ENCODE measurements at regions not wholly inside any gene's neighbourhood (a gene's known extent, or its start where the extent isn't known, plus 50 kb on each side); places are given as distances from the start of the nearest gene placed in this dataset.

DNA sequence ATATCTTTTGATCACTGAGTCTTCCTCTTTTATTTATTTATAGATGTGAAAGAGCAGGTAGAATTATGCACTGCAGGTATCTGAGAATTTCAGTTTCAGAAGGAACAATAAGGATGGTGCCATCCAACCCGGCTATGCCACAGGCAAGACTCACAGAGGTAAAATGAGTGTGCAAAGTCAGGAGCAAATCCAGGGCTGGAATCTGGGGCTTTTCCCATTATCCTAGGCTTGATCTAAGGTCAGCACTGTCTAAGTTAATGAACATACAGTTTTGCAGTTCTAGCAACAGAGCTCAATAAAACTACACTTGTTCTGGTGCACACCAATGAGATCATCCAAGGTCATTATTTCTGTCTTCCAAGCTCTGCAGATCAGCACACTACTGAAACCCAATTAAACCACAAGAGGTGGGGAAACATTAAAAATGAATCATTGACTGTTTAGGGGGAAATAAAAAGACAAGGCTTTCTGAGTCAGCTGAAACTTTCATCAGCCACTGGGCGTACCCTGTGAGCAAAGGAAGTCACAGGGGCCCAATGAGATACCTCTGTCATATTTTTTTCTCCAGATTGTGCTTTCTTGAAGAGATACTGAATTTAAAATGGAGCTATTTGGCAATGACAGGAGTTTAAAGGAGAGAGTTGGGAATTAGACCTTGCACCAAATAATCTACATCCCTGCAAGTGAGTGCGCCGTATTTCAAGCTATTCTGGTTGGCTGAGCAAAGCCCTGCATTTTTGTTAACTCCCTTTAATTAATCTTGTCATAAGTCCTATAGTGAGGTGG lies 662.2 kb upstream of the ZNF608 start:
- DNase-seq = no peak

DNA sequence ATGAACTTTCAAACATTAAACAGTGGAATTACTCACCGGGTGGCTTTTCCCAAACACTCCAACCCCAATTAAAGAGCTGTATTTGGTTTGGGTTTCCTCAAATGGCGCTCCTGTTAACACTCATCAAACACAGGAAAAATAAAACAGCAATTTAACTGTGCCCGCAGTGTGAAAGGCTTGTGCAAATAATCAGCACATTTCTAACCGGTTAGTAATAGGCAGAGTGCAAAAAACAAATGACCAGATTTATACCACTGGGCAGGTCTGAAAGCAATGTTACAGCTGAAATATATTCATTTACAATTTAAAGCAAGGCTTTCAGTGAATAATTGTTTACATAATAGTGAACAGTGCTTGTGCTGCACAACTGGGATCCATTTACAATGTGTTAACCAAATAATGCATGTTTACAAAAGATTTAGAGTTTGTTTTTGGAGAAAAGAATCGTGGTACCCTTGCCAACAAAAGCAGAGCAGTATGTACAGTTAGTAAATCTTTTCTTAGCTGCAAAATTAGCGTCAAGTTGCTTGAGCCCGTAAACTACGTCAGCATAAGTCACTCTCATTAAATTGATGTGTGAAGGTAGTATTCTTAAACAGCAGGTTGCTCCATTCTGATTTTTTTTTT lies 662.9 kb upstream of the ZNF608 start:
- DNase-seq = no peak

DNA sequence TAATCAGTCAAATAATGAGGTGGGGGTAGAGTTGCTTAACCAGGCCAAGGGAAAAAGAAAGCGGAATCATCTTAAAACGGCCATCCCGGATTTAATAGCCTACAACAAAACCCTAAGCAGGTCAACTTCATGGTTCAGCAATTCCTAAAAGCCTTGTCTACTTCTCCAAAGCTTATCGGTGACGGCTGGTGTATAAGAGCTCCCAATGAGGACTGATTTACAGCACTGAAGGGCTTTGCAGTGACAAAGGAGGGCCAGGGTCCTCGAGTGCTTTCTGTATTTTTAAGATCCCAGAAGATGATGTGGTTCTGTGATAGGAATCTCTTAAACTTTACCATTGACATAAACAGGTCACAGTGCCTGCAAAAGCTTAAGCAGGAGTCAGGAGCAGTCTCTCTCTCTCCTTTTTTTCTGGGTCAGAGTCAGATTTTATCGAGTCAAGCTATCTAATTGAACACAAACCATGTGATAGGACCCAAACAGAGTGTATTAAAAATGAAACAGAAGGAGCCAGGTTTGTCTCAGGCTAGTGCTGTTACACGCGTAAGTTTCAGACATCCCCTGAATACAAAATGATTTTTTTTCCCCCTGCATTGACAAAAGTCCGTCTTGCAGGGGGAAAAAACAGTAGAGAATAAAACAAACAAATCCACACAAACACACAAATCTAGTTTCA lies 663.6 kb upstream of the ZNF608 start:
- DNase-seq = no peak

DNA sequence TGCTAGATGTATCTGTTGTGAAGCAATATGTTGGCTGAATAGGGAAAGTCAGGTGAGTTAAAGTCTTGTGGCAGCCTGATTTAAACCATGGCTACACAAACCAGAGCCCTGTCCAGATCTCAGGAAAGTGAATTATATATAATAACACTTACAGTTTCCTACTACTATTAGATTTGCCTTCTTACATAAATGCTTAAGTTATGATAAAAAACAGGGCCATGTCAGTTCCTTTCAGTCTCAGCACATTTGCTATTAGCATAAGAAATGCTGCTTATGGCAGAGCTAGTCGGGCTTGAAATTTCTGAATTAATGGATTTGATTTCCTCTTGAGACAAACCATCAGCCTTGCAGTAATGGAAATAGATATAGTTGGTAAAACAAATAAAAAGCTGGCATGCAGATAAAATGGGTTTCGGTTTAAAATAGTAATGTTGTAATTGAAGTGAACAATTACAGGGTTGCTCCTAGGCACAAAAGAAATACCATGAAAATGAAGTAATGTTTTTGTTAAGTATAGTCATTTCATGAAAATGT lies 664.2 kb upstream of the ZNF608 start:
- DNase-seq = no peak

DNA sequence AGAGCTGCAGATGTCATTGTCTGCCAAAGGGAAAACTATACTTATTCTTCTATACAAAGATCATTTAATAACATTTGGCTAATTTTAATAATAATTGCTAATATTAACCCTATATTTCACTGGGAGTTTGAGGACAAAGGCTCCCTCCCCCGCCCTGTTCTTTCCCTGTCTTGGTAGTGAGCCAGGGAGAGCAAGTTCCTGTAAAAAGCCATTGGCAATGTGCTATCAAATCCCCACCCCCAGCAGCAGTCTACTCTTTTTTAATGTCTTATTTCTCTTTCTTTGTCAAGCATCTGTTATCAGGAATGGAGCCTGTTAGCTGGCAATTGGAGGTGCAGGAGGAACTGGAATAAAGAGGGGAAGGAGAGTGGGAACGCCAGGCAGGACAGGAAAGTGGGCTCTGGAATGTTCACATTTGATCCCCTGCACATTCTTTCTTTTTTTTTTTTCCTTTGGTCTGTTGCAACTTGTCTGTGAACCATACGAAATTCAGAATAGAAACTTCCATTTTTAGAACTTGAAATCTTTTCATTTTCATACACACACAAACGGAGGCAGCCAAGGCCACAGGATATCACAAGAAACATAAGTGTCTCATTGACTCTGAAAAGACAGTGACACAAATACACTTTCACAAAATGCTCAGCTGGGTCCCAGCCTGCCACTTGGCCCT lies 664.8 kb upstream of the ZNF608 start:
- peak; percentile 63 for DNase-seq

DNA sequence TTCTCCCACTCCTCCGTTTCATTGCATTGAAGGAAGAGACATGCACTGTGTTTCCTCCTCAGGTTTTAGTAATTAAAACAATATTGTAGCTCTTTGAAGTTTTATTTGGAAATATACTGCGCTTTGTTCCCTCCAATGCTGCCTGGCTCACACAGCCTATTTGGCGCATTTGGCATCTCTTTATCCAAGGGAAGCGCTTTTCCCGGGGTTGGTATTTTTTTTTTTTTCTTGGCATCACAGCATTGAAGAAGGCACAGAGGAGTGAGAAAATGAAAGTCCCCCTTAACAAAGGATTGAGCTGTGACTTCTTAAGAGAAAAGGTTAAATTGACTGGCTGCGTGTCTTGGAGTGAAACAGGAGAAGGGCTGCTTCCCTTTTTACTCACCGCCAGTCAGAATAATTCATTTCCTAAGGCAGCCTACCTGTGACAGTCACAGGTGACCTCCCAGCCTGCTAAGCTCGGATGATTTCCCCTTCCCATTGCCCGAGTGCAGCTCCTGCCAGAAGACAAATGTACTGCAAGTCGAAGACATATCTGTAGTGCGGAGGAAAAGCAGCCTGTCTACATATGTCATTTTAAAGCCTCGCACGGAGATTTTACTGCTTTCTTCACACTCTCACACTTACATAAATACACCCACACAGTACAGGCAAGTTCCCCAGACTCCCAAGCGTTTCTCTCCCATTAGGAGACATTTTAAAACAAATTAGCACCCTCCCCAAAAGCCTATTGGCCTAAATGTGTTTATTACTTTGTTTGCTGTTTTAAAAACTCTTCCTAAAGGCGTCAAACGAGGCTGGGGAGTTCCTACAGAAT lies 665.5 kb upstream of the ZNF608 start:
- peak; percentile 58 for DNase-seq

DNA sequence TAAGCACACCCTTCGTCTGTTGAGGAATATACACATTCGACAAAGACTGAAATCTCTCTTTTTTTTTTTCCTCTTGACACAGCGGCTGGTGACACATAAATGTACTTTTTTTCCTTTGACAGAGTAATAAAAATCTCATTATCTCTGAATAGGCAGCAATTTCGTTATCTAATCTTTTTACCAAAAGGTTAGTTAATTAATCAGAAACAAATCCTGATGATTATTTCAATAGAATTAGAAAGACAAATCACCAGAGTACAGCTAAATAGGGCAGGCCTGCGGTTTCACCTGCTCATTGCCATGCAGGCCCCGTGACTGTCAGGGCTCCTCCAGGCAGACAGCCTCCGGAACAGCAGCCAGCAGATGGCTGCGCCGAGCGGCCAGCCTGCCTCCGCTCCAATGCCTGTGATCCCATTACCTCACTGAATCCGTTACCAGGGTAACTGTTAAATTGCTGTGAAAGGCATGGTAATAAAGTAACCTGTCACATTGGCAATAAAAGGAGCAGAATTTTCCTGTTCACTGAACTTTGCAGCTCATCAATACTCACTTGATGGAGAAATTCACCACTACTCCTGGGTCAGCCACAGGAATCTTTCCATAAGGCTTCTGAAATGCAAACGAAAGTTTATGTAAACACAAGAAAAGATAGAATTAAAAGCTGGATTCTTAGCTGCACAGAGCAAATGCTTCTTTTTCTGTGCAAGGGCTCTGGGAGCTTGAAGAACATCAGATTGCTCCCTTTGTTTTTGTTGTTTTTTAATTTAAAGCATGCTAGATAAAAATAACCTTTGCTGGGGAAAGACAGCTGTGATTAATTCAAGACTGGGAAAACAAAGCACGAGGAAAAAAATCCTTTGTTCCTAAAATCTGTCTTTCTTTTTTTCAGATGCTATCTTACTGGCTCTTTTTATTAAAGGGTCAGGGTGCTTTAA lies 666.4 kb upstream of the ZNF608 start:
- peak; percentile 83 for DNase-seq

DNA sequence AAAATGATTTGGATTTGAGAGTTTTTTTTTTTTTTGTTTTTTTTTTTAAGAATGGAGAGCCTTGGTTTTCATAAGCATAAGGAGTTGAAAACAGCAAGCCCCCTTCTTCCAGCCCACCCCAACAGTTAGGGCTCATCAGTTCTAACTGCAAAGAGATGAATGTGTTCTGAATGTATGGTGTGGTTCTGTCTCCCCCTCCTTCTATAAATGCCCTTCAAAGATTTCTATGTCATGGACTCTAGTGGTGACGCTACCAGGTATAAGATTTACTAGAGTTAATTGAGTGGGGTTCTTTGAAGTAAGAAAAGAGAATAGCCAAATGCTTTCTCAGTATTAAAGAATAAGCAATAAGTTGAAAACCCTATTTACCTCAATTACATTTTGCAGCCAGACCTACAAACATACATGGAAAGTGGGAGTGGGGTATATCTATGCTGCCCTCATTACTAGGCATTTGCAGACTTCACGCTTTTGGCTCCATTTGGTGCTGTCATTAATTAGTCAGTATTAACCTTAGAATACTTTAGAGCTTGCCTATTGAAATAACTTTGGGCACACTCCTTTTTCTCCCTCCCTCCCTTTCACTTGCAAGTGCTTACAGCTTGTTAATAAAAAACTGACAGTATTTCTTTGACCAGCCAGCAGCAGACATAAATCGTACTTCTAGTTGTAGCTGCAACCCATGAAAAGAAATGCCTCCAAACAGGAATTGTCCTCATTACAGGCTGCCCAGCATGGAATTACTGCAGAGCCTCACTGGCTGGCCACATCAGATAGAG lies 667.2 kb upstream of the ZNF608 start:
- no peak for DNase-seq

DNA sequence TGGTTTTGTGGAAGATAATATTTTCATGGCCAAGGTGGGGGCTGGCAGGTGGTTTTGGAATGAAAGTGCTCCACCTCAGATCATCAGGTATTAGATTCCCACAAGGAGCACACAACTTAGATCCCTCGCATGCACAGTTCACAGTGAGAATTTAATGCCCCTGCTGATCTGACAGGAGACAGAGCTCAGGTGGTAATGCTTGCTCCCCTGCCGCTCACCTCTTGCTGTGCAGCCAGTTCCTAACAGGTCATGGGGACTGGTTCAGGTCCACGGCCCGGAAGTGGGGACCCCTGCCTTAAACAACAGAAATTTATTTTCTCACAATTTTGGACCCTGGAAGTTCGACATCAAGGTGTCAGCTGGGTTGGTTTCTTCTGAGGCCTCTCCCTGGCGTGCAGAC lies 668.7 kb upstream of the ZNF608 start:
- no peak for DNase-seq

DNA sequence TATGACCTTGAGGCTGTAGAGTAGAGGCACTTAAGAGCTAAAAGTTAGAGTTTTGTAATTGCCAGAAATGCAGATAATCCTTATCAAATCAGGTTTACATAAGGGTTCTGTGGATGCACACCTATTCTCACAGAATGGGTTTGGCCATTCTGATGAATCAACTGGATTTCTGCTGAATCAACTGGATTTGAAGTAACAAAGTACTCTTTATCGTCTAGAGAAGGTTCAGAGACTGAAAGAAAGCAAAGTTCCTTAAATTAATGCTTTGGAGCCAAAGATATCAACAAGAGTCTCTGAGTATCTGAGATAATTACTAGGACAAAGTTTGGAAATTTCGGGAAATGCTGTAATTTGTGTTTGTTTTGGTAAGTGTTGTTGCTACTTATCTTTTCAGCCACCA lies 669.6 kb upstream of the ZNF608 start:
- DNase-seq = no peak

DNA sequence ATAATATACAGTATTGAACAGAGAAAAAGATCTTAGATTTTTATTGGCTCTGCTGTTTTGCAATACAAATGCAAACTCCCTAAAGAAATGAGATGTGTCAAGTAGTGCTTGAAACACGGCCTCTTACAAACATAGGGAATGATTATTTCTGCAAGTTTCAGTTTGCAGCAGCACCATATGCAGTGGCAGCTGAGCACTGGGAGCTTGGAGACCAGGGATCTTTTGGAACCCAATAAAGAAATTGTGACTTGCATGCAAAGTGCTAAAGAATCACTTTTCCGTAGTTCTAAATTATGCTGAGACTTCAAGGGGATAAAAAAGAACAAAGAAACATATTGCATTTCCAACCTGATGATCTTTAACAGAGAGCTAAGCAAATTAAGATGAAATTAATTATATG lies 674.6 kb upstream of the ZNF608 start:
- DNase-seq = no peak

DNA sequence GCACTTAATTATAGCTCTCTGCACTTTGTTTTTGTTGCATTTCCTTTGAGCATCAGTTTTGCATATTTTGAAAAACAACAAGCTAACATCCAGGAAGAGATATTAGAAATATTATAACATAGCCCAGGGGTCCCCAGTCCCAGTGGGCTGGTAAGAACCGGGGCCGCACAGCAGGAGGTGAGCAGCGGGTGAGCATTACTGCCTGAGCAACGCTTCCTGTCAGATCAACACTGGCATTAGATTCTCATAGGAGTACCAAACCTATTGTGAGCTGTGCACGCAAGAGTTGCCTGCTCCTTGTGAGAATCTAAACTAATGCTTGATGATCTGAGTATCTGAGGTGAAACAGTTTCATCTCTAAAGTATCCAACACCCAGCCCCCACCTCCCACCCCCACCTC lies 675.9 kb upstream of the ZNF608 start:
- DNase-seq = no peak

DNA sequence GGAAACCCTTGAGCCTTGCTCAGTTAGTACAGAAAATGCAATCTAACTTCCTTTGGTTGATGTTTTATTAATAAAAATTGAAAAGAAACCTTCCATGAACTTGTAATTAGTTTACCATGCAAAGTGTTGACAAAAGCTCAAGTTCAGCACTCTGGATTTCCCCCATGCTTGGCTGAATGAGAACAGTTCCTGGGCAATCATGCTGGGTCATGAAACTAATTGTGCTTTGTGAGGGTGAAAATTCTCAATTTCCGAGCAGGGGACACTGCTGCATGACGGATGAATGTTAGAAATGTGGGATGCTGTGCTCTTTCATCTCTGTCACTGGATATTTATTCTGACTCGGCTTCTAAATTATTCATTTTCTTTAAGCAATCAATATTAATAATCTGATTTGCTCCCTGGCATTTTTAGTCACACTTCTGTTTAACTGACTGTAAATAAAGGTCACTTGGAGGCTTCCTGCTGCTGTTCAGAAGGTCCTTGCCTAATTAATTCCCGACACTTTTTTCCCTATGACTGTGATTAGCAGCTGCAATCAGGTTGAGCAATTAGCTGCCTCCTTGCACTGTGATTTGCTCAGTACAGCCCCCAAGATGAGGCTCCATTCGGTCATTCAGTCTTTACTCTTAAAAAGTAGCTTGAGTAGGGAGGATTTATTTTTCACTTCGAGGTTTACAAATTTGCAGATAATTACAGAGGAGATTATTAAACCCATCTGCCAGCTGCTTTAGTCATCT lies 678.1 kb upstream of the ZNF608 start:
- no peak for DNase-seq

DNA sequence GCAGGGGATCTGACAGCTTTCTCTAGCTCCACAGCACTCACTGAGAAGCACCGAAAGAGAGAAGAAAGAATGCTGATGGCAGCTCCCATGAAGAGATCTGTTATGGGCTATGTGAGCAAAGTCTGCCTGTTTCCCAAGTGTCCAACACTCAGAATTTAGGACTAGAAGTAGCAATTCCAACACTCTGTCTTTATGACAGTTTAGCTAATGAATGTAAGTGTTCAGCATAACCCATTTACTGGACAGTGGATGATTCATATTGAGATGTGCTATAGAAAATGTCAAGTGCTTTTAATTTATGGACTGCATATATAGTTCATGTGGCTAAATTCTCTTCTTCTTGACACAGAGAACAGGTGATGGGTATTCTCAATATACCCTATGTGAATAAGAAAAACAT lies 683.1 kb upstream of the ZNF608 start:
- DNase-seq = no peak

DNA sequence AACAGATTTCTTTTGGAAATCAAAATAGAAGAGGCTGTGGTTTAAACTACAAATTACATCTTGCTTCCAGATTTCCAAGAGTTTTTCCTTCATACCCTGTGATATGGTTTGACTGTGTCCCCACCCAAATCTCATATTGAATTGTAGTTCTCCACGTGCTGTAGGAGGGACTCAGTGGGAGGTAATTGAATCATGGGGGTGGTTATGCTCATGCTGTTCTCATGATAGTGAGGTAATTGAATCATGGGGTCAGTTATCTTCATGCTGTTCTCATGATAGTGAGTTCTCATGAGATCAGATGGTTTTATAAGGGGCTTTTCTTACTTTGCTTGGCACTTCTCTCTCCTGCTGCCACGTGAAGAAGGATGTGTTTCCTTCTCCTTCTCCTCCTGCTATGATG lies 687.0 kb upstream of the ZNF608 start:
- DNase-seq = no peak

DNA sequence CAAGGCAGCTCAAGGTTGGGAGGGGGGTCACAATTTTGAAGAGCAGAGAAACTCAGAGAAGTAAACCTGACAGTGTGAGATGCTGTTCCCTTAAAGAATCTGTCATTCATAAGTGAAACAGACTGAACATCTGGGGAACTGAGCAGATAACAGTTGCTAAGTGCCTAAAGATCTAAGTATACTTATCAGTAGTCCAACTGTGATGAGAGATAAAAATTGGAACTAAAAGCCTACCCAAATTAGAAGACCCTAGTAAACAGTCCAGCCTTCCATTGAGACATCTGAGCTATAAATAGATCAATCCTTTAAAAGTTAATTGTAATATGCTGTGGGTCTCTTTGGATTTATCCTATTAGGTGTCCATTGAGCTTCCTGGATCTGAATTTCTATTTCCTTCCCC lies 692.8 kb upstream of the ZNF608 start:
- no peak for DNase-seq

DNA sequence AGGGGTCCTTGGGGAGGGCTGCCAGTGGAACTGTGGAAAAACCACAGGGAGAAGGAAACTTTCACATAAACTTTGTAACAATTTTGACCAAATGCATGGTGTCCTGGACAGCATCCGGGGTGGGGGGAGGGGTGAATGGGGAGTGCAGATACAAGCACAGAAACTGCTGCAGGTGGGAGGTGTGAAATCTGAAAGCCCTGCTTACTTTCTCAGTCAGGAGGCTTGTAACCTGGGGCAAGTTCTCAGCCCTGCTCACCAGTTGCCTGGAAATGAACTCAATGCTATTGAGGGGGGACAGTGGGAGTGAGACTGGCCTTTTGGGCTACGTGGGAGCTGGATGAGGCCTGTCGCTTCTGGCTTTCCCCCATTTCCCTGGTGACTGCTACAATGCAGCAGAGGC lies 694.5 kb upstream of the ZNF608 start:
- DNase-seq = no peak

DNA sequence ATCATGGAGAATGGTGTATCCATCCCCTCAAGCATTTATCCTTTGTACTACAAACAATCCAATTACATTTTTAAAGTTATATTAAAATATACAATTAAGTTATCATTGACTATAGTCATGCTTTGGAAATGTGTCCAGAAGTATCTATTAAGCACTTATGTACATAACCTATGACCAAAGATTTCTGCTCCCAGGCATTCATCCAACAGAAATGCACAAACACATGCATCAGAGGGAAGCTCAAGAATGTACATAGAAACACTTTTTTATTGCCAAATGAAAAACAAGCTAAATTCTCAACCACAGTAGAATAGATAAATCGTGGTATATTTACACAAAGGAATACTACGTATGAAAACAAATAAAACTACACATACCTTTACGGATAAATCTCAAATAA lies 700.5 kb upstream of the ZNF608 start:
- no peak for DNase-seq

DNA sequence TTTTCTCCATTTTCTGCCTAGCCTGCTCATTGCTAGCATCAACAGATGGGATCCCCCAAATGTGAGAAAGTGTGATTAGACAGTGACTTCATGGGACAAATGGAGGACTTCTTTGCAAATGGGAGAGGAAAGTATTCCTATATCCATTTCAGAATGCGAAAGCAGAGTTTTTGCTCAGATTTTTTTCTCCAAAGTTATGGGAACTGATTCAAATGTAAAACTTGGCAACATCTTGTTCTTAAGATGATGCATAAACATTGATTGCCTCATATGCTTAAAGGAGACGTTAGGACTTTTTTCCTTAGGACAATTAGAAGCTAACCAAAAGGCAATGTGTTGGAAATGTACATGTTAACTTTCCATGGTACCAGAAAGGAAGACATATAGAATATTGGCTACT lies 704.3 kb upstream of the ZNF608 start:
- no peak for DNase-seq

DNA sequence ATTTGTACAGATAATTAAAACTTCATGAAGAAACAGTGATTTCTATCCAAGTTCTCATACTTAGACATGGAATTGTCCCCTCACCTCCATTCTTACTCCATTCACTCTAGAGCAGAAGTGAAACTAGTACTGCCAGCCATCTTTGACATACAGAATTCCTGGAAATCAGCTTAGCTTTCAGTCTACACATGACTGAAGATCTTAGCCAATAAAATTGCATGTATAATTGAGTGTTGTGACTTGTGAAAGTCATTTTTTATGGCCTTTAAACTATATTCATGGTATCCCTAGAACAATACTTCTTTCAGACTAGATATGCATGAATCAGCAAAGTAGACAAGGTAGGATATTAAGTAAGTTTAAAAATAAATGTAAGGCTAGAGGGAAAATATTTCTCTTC lies 705.2 kb upstream of the ZNF608 start:
- DNase-seq = no peak
